ENCODE measurements at regions not wholly inside any gene's neighbourhood (a gene's known extent, or its start where the extent isn't known, plus 50 kb on each side); places are given as distances from the start of the nearest gene placed in this dataset.

DNA sequence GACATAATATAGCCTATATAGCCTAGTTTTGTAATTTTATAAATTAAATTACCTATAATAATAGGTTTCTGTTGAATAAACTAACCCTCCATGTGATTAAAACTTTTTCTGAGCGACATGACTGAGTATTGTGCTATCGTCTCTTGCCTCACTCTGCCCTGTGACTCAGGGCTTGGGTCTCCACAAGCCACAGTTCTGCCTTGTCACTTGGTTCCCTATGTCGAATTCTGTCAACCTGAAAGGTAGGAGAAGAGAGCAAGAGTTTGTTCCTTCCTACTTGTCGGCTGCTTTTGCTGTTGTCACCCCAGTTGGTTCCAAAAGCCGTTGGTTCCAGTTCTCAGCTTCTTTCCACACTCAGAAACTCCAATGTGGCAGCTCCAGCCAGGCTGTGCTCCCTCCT, 285.9 kb downstream of the PSAT1 start (continued):
- no peak for TF ChIP-seq ATF3 (IDR thresholded peaks at IDR 0.05; ENCODE audit: insufficient read depth, low read depth, low read length)
- no peak for TF ChIP-seq ATF2 (IDR thresholded peaks at IDR 0.05; ENCODE audit: low read length)
- TF ChIP-seq PHF8 (conservative IDR thresholded peaks at IDR 0.05; ENCODE audit: low read depth, low read length), result no peak
- no peak for TF ChIP-seq E2F6 (IDR thresholded peaks at IDR 0.05)
